Mesenchymal stem cell (in vitro differentiated cells and primary cell): ENCODE measurements at regions not wholly inside any gene's neighbourhood (a gene's known extent, or its start where the extent isn't known, plus 50 kb on each side); places are given as distances from the start of the nearest gene placed in this dataset.
A peak's percentile ranks its signal among the peaks of the same experiment; 100 is the strongest.

ENCODE experiments used
- DNase-seq: peaks from one replicate; pipeline ENCODE4 v3.0.0-alpha.2; 2013
- H2AFZ ChIP-seq: one replicate; pipeline ENCODE4 v1.6.1; 2013; ENCODE audit warnings: low read depth, mild to moderate bottlenecking, control low read depth, inconsistent platforms, low read length, moderate library complexity
- H2AK5ac ChIP-seq: 2 replicates; pipeline ENCODE4 v1.6.1; 2013; ENCODE audit warnings: low read length, moderate library complexity, mild to moderate bottlenecking, inconsistent platforms; ENCODE audit not compliant: severe bottlenecking
- H2BK120ac ChIP-seq: one replicate; pipeline ENCODE4 v1.6.1; 2013; ENCODE audit warnings: low read depth, mild to moderate bottlenecking, inconsistent platforms, low read length, moderate library complexity
- H2BK12ac ChIP-seq, 2 experiments: one replicate each; pipeline ENCODE4 v1.6.1; 2013; ENCODE audit warnings: inconsistent platforms in 2 of 2, low read length in 2 of 2, mild to moderate bottlenecking in 2 of 2, moderate library complexity in 2 of 2, control low read depth in 1 of 2
- H2BK15ac ChIP-seq: one replicate; pipeline ENCODE4 v1.6.1; 2013; ENCODE audit warnings: mild to moderate bottlenecking, low read depth, inconsistent platforms; ENCODE audit not compliant: poor library complexity, severe bottlenecking
- H2BK5ac ChIP-seq: 2 replicates; pipeline ENCODE4 v1.6.1; 2013; ENCODE audit warnings: low read depth, mild to moderate bottlenecking, low read length, control low read depth, inconsistent platforms; ENCODE audit not compliant: poor library complexity, severe bottlenecking
- H3K14ac ChIP-seq, 2 experiments: one replicate each; pipeline ENCODE4 v1.6.1; 2013; ENCODE audit warnings: inconsistent platforms in 2 of 2, low read length in 2 of 2, control low read depth in 1 of 2, mild to moderate bottlenecking in 1 of 2, moderate library complexity in 1 of 2
- H3K18ac ChIP-seq, 2 experiments: one replicate each; pipeline ENCODE4 v1.6.1; 2013; ENCODE audit warnings: inconsistent platforms in 2 of 2, low read length in 2 of 2, control low read depth in 1 of 2, low read depth in 1 of 2, mild to moderate bottlenecking in 1 of 2
- H3K23ac ChIP-seq, 2 experiments: one replicate each; pipeline ENCODE4 v1.6.1; 2013; ENCODE audit warnings: inconsistent platforms in 2 of 2, low read length in 2 of 2, mild to moderate bottlenecking in 2 of 2, moderate library complexity in 2 of 2, control low read depth in 1 of 2
- H3K27ac ChIP-seq: 2 replicates; pipeline ENCODE4 v1.5.1; 2013; ENCODE audit warnings: mild to moderate bottlenecking, moderate library complexity, low read length, control low read depth, inconsistent platforms; ENCODE audit not compliant: poor library complexity, severe bottlenecking
- H3K27me3 ChIP-seq, 2 experiments: 2 replicates each; pipeline versions ENCODE4 v1.6.1 to v1.7.0; 2013; ENCODE audit warnings: low read length in 2 of 2, mild to moderate bottlenecking in 2 of 2, moderate library complexity in 2 of 2, control low read depth in 1 of 2, inconsistent platforms in 1 of 2; ENCODE audit not compliant: control insufficient read depth in 1 of 2, insufficient read depth in 1 of 2
- H3K36me3 ChIP-seq, 2 experiments: 2 replicates each; pipeline versions ENCODE4 v1.6.1 to v1.7.0; 2013; ENCODE audit warnings: low read length in 2 of 2, control low read depth in 1 of 2, inconsistent platforms in 1 of 2, low read depth in 1 of 2, mild to moderate bottlenecking in 1 of 2; ENCODE audit not compliant: insufficient read depth in 2 of 2, control insufficient read depth in 1 of 2
- H3K4ac ChIP-seq, 2 experiments: one replicate each; pipeline ENCODE4 v1.6.1; 2013; ENCODE audit warnings: inconsistent platforms in 2 of 2, low read length in 2 of 2, mild to moderate bottlenecking in 2 of 2, moderate library complexity in 2 of 2, control low read depth in 1 of 2, low read depth in 1 of 2
- H3K4me1 ChIP-seq: 2 replicates; pipeline ENCODE4 v1.6.1; 2013; ENCODE audit warnings: low read depth, low read length, control low read depth; ENCODE audit not compliant: control insufficient read depth, insufficient read depth
- H3K4me2 ChIP-seq: 2 replicates; pipeline ENCODE4 v1.6.1; 2013; ENCODE audit warnings: low read length, mild to moderate bottlenecking, inconsistent platforms; ENCODE audit not compliant: poor library complexity, severe bottlenecking
- H3K4me3 ChIP-seq, 2 experiments: 2 replicates each; pipeline versions ENCODE4 v1.5.1 to v1.7.0; 2013; ENCODE audit warnings: low read length in 2 of 2, mild to moderate bottlenecking in 2 of 2, control low read depth in 1 of 2, low read depth in 1 of 2; ENCODE audit not compliant: insufficient read depth in 1 of 2
- H3K79me1 ChIP-seq: replicated peaks from 2 replicates; pipeline ENCODE4 v1.6.1; 2013; ENCODE audit warnings: mild to moderate bottlenecking, control low read depth, low read length, inconsistent platforms; ENCODE audit not compliant: poor library complexity, severe bottlenecking
- H3K9ac ChIP-seq: 2 replicates; pipeline ENCODE4 v1.7.0; 2013; ENCODE audit warnings: mild to moderate bottlenecking, low read length, moderate library complexity
- H3K9me3 ChIP-seq: 2 replicates; pipeline ENCODE4 v1.7.0; 2013; ENCODE audit warnings: mild to moderate bottlenecking, low read length; ENCODE audit not compliant: control insufficient read depth
- H4K8ac ChIP-seq: one replicate; pipeline ENCODE4 v1.6.1; 2013; ENCODE audit warnings: inconsistent platforms, mild to moderate bottlenecking, low read length, moderate library complexity
- H4K91ac ChIP-seq: one replicate; pipeline ENCODE4 v1.6.1; 2013; ENCODE audit warnings: mild to moderate bottlenecking, low read length, inconsistent platforms
- WGBS: methylation state at CpG from one replicate; pipeline ENCODE4 v1.1.7; 2013; ENCODE audit warnings: mixed read lengths; 5-methylcytosine and 5-hydroxymethylcytosine counted together

- Histone ChIP-seq H3K18ac (no peak overlapping the region), H3K36me3 (peaks cover 0 to 18% of the 10 kb centered on the region in 2 experiments), H4K8ac (no peak overlapping the region), H3K27me3 (no peaks in the 10 kb centered on the region), H3K14ac (no peak overlapping the region), H2AK5ac (no peak overlapping the region), H4K91ac (no peak overlapping the region), H3K9ac (no peak overlapping the region), H2BK12ac (no peak overlapping the region), H3K27ac (no peak overlapping the region), H2BK5ac (no peak overlapping the region), H2BK15ac (peak overlapping the region; percentile 9), H2AFZ (no peak overlapping the region), H3K9me3 (no peaks in the 10 kb centered on the region), H3K4me2 (no peak overlapping the region), H3K4me1 (peaks cover 36% of the 10 kb centered on the region), H3K4me3 (no peak overlapping the region), H3K79me1 (peaks cover 45% of the 10 kb centered on the region), H2BK120ac (no peak overlapping the region), H3K23ac (no peak overlapping the region), H3K4ac (no peak overlapping the region)
- 89% methylated on average over 27 of the region's 27 CpGs for WGBS
- DNase-seq: no peak
Observed at GRCh38 chr16:85261657-85262557, 149.6 kb upstream of the CIBAR2 start.

GRCh38 chr16:85262558-85263238 is 150.4 kb upstream of the CIBAR2 start:
- no peak overlapping the region for H2BK5ac ChIP-seq
- H3K14ac ChIP-seq: no peak overlapping the region
- H2AFZ ChIP-seq: no peak overlapping the region
- H2BK12ac ChIP-seq: no peak overlapping the region
- no peak overlapping the region for H3K4me3 ChIP-seq
- no peak overlapping the region for H3K27ac ChIP-seq
- H3K36me3 ChIP-seq: peaks cover 0 to 18% of the 10 kb centered on the region in 2 experiments
- H2AK5ac ChIP-seq: no peak overlapping the region
- no peak overlapping the region for H2BK15ac ChIP-seq
- no peak overlapping the region for H3K4ac ChIP-seq
- no peak overlapping the region for H4K8ac ChIP-seq
- peaks cover 36% of the 10 kb centered on the region for H3K4me1 ChIP-seq
- no peak overlapping the region for H3K9ac ChIP-seq
- H3K23ac ChIP-seq: no peak overlapping the region
- no peak for DNase-seq
- H3K79me1 ChIP-seq: peaks cover 50% of the 10 kb centered on the region
- H4K91ac ChIP-seq: no peak overlapping the region
- no peak overlapping the region for H3K4me2 ChIP-seq
- no peaks in the 10 kb centered on the region for H3K27me3 ChIP-seq
- WGBS: 85% methylated on average over 22 of the region's 22 CpGs
- H2BK120ac ChIP-seq: no peak overlapping the region
- no peaks in the 10 kb centered on the region for H3K9me3 ChIP-seq
- H3K18ac ChIP-seq: no peak overlapping the region

DNA sequence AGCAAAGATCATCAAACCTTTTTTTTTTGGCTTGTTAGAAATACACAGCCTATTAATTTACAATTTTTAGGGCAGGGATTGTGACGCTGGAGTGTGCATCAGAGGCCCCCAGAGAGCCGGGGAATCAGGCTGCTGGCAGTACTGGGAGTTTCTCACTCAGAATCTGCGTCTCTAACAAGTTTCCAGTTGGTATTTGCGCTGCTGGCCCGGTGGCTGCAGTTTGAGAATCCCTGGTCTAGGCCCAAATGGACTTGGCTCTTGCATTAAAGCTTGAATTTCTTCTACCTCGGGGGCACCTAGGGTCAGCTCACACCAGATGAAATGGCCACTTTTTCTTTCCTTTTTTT is 150.9 kb upstream of the CIBAR2 start:
- peaks cover 0 to 18% of the 10 kb centered on the region in 2 experiments for H3K36me3 ChIP-seq
- no peak overlapping the region for H3K9ac ChIP-seq
- H4K8ac ChIP-seq: no peak overlapping the region
- H3K4me2 ChIP-seq: no peak overlapping the region
- WGBS: 84% methylated on average over 6 of the region's 6 CpGs
- no peak overlapping the region for H2BK15ac ChIP-seq
- DNase-seq: no peak
- H3K4me3 ChIP-seq: no peak overlapping the region
- H3K18ac ChIP-seq: no peak overlapping the region
- H3K9me3 ChIP-seq: no peaks in the 10 kb centered on the region
- H3K27ac ChIP-seq: no peak overlapping the region
- H2AK5ac ChIP-seq: no peak overlapping the region
- H4K91ac ChIP-seq: no peak overlapping the region
- H3K4me1 ChIP-seq: peaks cover 36% of the 10 kb centered on the region
- H2BK120ac ChIP-seq: no peak overlapping the region
- H2BK5ac ChIP-seq: no peak overlapping the region
- no peak overlapping the region for H2BK12ac ChIP-seq
- no peak overlapping the region for H3K14ac ChIP-seq
- no peaks in the 10 kb centered on the region for H3K27me3 ChIP-seq
- H3K23ac ChIP-seq: no peak overlapping the region
- H3K79me1 ChIP-seq: peaks cover 54% of the 10 kb centered on the region
- H2AFZ ChIP-seq: no peak overlapping the region
- no peak overlapping the region for H3K4ac ChIP-seq

DNA sequence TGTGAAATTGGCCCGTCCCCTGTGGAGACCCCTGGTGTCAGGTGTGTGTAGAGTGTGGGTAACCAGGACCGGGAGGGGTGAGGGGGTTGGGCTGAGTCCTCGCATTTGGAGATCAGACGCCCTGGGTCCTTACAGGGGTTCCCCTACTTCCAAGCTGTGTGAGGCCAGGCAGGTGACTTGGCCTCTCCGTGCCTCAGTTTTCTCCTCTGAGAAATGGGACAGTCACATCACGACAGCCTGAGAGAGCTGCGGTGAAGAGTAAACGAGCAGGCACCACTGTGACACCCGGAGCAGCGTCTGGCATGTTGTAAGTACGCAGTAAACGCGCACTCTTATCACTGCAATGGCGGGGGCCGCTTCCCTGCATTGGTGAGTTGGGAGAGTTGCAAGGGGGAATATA is 152.5 kb upstream of the CIBAR2 start:
- Histone ChIP-seq H2BK120ac (no peak overlapping the region), H3K23ac (no peak overlapping the region), H3K14ac (no peak overlapping the region), H2BK5ac (no peak overlapping the region), H2BK15ac (no peak overlapping the region), H4K8ac (no peak overlapping the region), H4K91ac (no peak overlapping the region), H3K79me1 (peaks cover 59% of the 10 kb centered on the region), H3K4ac (no peak overlapping the region), H2AK5ac (no peak overlapping the region), H3K36me3 (peaks cover 0 to 23% of the 10 kb centered on the region in 2 experiments), H3K9ac (no peak overlapping the region), H3K27me3 (no peaks in the 10 kb centered on the region), H3K4me3 (no peak overlapping the region), H2BK12ac (no peak overlapping the region), H3K4me2 (no peak overlapping the region), H3K4me1 (peaks cover 22% of the 10 kb centered on the region), H3K9me3 (no peaks in the 10 kb centered on the region), H3K27ac (no peak overlapping the region), H3K18ac (no peak overlapping the region), H2AFZ (no peak overlapping the region)
- DNase-seq: no peak
- WGBS: 84% methylated on average over 15 of the region's 15 CpGs
